HG02885 (cell line): ENCODE measurements at regions not wholly inside any gene's neighbourhood (a gene's known extent, or its start where the extent isn't known, plus 50 kb on each side); places are given as distances from the start of the nearest gene placed in this dataset.
"Not testable (repeated sequence)": the region's sequence is repeated elsewhere in the genome, so short reads cannot be mapped to it uniquely, and the experiment has no call there.

Source experiments
- ATAC-seq: cut with Tn5 transposase; IDR thresholded peaks from one replicate; pipeline ENCODE4 v1.9.1; 2021; ENCODE audit warnings: mild to moderate bottlenecking; ENCODE audit not compliant: unreplicated experiment, poor library complexity

GRCh38 chr15:69666441-69666882 lies 213.8 kb downstream of the RPLP1 start:
- ATAC-seq: peak; percentile 17

DNA sequence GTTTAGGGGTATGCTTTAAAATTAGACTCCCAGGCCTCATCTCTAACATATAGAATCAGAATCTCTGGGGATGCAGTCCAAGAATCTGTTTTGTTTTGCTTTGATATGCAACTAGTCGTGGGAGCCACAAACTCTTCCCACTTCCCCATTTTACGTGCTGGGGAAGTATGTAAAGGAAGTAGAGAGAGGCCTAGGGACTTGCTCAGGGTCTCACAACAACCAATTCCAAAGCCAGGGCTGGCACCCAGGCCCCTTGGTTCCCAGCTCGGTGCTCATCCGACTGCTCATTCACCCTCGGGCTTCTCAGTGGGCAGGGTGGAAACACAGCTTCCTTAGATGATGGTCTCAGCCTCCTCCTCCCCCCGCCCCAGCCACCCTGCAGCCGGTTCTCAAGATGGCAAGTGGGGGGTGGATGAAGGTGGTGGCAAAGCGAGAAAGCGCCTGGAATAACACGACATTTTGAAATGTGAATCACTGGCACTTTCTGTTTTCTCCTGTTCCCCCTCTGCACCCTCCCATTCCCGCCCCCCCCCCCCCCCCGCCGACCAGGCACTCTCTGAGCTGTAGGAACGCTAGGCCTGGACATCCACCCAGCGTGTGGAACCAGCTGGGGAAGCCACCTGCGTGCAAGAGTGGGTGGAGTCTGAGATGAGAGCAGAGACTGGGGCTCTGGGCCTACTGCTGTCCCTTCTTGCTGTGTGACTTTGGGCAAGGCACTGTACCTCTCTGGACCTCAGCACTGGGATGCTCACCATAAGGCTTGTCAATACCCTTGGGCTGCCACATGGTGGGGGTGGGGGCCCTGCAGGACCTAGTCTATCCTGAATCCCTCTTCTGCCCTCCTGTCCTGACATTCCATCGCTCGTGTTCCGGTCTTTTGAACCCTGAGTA lies 214.5 kb downstream of the RPLP1 start:
- ATAC-seq: peak; percentile 41

GRCh38 chr15:69668039-69668705 lies 215.6 kb downstream of the RPLP1 start:
- no peak for ATAC-seq

- ATAC-seq: peak; percentile 65
These were observed 216.3 kb downstream of the RPLP1 start for GRCh38 chr15:69668963-69669362.

DNA sequence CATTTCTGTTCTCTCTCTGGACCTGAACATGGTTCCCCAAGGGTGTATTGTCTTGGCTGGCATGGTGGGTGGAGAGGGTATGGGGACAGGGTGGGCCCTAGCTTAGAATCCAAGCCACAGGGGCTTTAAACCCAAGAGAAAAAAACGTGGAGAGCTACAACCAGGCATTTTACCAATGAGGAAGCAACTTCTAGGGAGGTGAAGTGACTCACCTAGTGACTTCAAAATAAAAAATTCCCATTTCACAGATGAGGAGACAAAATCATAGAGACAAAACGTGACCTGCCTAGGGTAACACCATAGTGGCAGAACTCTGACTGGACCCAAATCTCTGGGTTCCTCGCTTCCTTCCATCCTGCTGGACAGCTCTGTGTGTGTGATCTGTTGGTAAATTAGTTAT lies 216.8 kb downstream of the RPLP1 start:
- ATAC-seq: no peak

- no peak for ATAC-seq
These were observed 220.8 kb downstream of the RPLP1 start for GRCh38 chr15:69673291-69673881.

DNA sequence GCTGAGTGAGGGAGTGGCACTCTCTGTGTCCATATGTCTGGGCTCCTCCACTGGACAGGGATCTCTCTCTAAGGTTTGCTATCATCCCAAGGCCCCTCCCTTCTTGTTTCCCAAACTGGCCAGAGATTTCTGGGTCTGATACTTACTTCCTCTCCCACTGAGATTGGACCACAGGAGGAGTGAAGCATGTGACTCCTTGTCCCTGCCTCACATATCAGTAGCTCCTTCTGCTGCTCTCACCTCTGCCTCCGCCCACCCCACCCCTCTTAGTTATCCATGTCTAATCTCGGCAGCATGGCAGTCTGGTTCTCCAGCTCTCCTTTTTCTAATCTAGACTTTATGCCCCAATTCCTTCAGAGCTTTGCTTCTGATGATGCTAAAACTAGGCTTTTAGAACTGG lies 223.1 kb downstream of the RPLP1 start:
- no peak for ATAC-seq

- peak; percentile 48 for ATAC-seq
These were observed 224.8 kb downstream of the RPLP1 start for GRCh38 chr15:69677403-69677802.

DNA sequence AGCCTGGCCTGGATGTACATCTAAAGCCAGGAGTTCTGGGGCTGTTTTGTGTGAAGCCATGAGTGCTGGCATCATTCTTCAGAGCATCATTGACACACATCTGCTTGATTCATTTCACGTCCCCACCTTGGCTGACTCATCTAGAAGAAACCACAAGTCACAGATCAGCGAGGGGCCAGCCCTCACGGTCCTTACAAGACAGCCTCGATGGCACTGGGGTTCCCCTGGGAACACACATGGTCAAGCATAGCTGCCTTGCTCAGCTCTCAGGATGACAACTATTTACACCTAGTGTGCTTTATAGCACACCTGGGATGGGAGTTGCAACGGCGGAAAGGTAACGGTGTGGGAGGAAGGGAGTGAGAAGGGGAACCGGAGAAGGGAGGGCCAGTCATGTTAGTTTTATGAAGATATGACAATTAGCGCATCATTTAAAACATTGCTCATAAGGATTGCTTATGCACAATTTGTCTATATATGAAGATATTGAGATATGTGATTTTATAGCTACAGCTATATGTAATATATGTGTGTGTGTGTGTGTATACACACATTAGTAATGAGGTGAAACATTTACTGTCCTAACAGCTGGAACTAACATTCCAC lies 227.1 kb downstream of the RPLP1 start:
- peak; percentile 93 for ATAC-seq

- not testable (repeated sequence) for ATAC-seq
These were observed 232.2 kb downstream of the RPLP1 start for GRCh38 chr15:69684823-69685222.

GRCh38 chr15:69685512-69686452 lies 233.2 kb downstream of the RPLP1 start:
- ATAC-seq: no peak

DNA sequence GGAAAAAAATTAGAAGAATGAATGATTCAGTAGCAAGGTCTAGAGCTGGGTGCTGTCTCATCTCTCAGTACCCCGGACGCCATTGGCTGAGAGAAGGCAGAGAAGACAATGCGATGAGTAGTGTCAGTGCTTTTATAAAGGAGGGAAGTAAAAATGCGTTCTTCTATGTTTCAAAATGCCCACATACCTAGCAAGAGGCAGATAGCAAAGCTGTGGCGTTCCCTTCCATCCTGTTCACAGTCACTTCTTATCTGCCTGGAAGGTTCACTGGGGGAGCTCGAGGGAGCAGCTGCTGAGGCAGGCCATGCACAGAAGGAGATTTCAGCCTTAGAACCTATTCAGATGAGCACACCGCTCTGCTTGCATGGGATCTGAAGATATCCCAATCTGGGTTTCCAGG lies 234.0 kb downstream of the RPLP1 start:
- ATAC-seq: no peak

- no peak for ATAC-seq
These were observed 236.5 kb downstream of the RPLP1 start for GRCh38 chr15:69689133-69689532.

DNA sequence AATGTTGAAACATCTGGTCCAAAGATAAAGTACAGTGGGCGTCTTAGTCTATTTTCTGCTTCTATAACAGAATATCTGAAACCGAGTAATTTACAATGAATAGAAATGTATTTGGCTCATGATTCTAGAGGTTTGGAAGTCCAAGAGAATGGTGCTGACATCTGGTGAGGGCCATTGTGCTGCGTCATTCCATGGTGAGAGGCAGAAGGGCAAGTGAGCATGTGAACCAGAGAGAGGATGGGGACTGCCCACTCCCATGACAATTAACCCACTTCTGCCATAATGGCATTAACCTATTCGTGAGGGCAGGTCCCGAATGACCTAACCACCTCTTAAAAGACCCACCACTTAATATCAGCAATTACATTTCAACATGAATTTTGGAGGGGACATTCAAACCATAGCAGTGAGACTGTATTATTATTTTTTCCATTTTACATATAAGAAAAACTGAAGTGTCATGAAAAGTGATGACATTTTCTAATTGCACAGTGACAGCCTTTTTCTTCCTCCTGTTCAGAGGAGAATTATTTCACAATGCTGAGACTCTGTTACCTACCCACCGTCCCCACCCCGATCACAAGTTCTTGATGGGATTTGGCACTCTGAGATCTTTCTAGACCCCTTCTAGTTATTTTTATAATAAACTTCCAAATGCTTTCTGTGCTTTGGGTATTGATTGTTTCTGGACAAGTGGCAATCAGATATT lies 238.8 kb downstream of the RPLP1 start:
- no peak for ATAC-seq

DNA sequence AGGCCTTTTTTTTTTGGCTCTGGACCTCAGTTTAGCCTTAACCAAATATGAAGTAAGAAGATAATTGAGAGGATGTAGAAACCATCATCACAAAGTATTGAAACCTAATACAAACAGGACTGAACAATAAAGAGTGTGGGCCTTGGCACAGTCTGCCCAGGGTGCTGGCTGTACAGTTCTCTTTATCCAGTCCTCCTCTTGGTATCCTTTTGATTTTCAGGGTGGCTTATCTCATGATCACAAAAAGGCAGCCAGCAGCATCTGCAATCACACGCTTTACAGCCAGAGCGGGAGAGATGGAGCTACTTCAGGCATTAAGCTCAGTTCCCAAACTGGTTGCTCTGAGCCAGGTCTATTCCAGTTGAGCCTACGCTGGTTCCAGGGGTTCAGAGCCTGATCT lies 239.7 kb downstream of the RPLP1 start:
- no peak for ATAC-seq

DNA sequence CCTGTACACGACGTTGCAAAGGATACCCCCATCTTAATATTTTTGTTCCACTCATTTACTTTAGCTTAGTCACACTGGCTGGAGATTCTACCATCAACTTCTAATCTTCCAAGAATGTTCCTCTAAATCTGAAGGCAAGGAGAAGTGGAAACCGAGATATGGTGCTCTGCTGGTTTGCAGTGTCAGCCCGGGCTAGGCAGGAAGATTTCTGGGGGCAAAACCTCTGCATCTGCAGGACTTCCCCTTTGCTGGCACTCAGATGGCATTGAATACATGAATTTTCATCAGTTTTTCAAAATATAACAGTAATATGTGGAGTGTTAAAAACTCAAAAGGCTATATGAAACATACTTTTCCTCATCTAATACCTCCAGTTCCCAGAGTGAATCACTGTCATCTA lies 240.4 kb downstream of the RPLP1 start:
- no peak for ATAC-seq

DNA sequence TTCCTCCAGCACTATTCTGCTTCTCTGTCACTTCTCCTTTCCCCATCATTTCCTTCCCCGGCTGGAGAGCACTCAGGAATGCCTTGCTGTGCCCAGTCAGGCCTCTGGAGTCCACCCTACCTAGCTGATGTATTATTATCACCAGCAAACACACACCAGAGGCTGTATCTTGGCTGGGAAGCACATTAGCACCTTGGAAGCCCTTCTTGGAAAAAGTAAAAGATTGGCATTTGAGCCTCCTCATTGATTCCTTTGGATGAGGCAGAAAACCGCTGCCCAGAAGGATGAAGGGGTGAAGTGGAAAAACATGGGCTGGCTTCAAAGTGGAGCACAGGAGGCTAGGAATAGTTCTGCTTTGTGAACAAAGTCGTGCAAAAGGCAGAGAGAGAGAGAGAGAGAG lies 244.3 kb downstream of the RPLP1 start:
- ATAC-seq: no peak

- ATAC-seq: no peak
These were observed 245.3 kb downstream of the RPLP1 start for GRCh38 chr15:69697916-69698315.

- ATAC-seq: no peak
These were observed 246.5 kb downstream of the RPLP1 start for GRCh38 chr15:69699096-69699495.
